ENCODE measurements at regions not wholly inside any gene's neighbourhood (a gene's known extent, or its start where the extent isn't known, plus 50 kb on each side); places are given as distances from the start of the nearest gene placed in this dataset.

- peak; percentile 60 for DNase-seq (ENCODE audit: low read depth)
Observed at GRCh38 chr4:120977435-120977997, 55.0 kb upstream of the PRDM5 start.

- DNase-seq (ENCODE audit: low read depth), result no peak
Observed at GRCh38 chr4:120973207-120973606, 50.7 kb upstream of the PRDM5 start.
